NCI-H226 (cell line): ENCODE measurements at regions not wholly inside any gene's neighbourhood (a gene's known extent, or its start where the extent isn't known, plus 50 kb on each side); places are given as distances from the start of the nearest gene placed in this dataset.
"Not testable (repeated sequence)": the region's sequence is repeated elsewhere in the genome, so short reads cannot be mapped to it uniquely, and the experiment has no call there.

Source experiments
- DNase-seq: peaks from one replicate; pipeline ENCODE4 v3.0.0-alpha.2; 2015

- DNase-seq: no peak
These were observed 85.8 kb downstream of the IRX5 start for GRCh38 chr16:55016515-55016914.

GRCh38 chr16:55017321-55017720 lies 86.7 kb downstream of the IRX5 start:
- no peak for DNase-seq

- DNase-seq: no peak
These were observed 88.2 kb downstream of the IRX5 start for GRCh38 chr16:55018881-55019280.

GRCh38 chr16:55019419-55020131 lies 88.9 kb downstream of the IRX5 start:
- DNase-seq: no peak

- peak; percentile 65 for DNase-seq
These were observed 91.2 kb downstream of the IRX5 start for GRCh38 chr16:55021595-55022475.

GRCh38 chr16:55027260-55027659 lies 96.6 kb downstream of the IRX5 start:
- DNase-seq: not testable (repeated sequence)

GRCh38 chr16:55029509-55029908 lies 98.8 kb downstream of the IRX5 start:
- no peak for DNase-seq

GRCh38 chr16:55030944-55031343 lies 100.3 kb downstream of the IRX5 start:
- DNase-seq: no peak

- DNase-seq: no peak
These were observed 100.8 kb downstream of the IRX5 start for GRCh38 chr16:55031481-55031880.

- DNase-seq: no peak
These were observed 102.8 kb downstream of the IRX5 start for GRCh38 chr16:55033225-55034156.

GRCh38 chr16:55035029-55035428 lies 104.4 kb downstream of the IRX5 start:
- DNase-seq: no peak

GRCh38 chr16:55035956-55036355 lies 105.3 kb downstream of the IRX5 start:
- no peak for DNase-seq

- no peak for DNase-seq
These were observed 105.7 kb downstream of the IRX5 start for GRCh38 chr16:55036371-55036821.

GRCh38 chr16:55037046-55037445 lies 106.4 kb downstream of the IRX5 start:
- DNase-seq: no peak

- no peak for DNase-seq
These were observed 107.3 kb downstream of the IRX5 start for GRCh38 chr16:55037966-55038365.

GRCh38 chr16:55039042-55039441 lies 108.4 kb downstream of the IRX5 start:
- DNase-seq: no peak

- no peak for DNase-seq
These were observed 108.8 kb downstream of the IRX5 start for GRCh38 chr16:55039511-55039910.

GRCh38 chr16:55039931-55040330 lies 109.3 kb downstream of the IRX5 start:
- no peak for DNase-seq

- DNase-seq: no peak
These were observed 109.9 kb downstream of the IRX5 start for GRCh38 chr16:55040366-55041086.

GRCh38 chr16:55041540-55042234 lies 111.0 kb downstream of the IRX5 start:
- DNase-seq: no peak

- DNase-seq: no peak
These were observed 112.1 kb downstream of the IRX5 start for GRCh38 chr16:55042556-55043432.
